EH (cell line): ENCODE measurements at regions not wholly inside any gene's neighbourhood (a gene's known extent, or its start where the extent isn't known, plus 50 kb on each side); places are given as distances from the start of the nearest gene placed in this dataset.
"Not testable (repeated sequence)": the region's sequence is repeated elsewhere in the genome, so short reads cannot be mapped to it uniquely, and the experiment has no call there.

Experiments used
- DNase-seq: peaks from one replicate; pipeline ENCODE4 v3.0.0-alpha.2; 2015; ENCODE audit warnings: low read depth

- DNase-seq: no peak
Measured at GRCh38 chr3:140870351-140870750, 71.3 kb upstream of the SLC25A36 start.

DNA sequence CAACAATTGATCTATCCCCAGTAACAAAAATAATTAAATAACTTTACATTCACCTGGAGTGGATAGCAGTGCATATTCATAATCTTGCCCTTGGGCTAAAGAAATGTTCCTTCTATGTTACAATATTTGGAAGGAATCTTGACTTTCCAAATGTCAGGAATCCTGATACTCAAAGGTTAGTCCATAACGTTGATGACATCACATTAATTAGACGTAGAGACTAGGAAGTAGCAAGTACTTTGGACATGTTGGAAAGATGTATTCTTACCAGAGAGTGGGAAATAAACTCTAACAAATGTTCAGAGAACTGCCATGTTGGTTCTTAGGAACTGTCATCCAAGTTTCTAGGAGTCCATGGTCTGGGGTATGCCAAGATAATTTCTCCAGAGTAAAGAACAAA lies 70.6 kb upstream of the SLC25A36 start:
- DNase-seq: no peak

- not testable (repeated sequence) for DNase-seq
Measured at GRCh38 chr3:140872165-140872564, 69.5 kb upstream of the SLC25A36 start.

DNA sequence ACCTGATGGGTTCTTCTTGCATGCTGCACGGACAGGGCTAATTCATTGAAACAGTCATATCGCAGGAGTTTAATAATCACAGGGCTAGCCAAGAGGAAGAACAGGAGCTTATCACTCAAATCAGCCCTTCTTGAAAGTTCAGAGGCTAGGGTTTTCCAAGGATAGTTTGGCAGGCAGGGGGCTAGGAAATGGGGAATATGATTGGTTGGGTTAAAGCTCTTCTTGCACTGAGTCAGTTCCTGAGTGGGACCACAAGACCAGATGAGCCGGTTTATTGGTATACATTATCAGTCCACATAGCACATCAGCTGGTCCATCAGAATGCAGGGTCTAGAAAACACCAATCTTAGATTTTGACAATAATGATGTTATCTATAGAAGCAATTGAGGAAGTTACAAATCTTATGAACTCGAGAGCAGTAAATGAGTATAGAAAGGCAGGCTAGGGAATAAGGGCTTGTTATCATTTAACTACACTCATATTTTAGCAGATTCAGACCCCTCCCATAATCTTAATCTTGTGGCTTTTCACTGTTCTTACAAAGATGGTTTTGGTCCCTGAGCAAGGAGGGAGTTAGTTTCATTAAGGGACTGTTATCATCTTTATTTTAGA lies 58.1 kb upstream of the SLC25A36 start:
- no peak for DNase-seq

DNA sequence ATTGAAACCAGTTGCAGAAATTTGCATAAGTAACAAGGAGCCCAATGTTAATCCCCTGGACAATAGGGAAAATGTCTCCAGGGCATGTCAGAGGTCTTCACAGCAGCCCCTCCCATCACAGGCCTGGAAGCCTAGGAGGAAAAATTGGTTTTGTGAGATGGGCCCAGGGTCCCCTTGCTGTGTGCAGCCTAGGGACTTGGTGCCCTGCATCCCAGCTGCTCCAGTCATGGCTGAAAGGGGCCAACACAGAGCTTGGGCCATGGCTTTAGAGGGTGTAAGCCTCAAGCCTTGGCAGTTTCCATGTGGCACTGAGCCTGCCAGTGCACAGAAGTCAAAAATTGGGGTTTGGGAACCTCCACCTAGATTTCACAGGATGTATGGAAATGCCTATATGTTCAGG lies 55.9 kb upstream of the SLC25A36 start:
- not testable (repeated sequence) for DNase-seq
